NCI-H2196 treated with DMSO at 0.1 percent for 48 hours (cell line): ENCODE measurements at regions not wholly inside any gene's neighbourhood (a gene's known extent, or its start where the extent isn't known, plus 50 kb on each side); places are given as distances from the start of the nearest gene placed in this dataset.

Experiments
- DNase-seq: peaks from one replicate; lab custom pipeline; 2025; ENCODE audit not compliant: unreplicated experiment; lab: John Stamatoyannopoulos, UW

GRCh38 chr2:83582589-83582988 lies 876.5 kb downstream of the SUCLG1 start:
- DNase-seq, result no peak

GRCh38 chr2:83579507-83579906 lies 879.6 kb downstream of the SUCLG1 start:
- no peak for DNase-seq

GRCh38 chr2:83578405-83578804 lies 880.7 kb downstream of the SUCLG1 start:
- DNase-seq, result no peak

GRCh38 chr2:83574614-83575013 lies 884.5 kb downstream of the SUCLG1 start:
- no peak for DNase-seq

GRCh38 chr2:83573060-83573459 lies 886.0 kb downstream of the SUCLG1 start:
- DNase-seq, result no peak

GRCh38 chr2:83572400-83572799 lies 886.7 kb downstream of the SUCLG1 start:
- no peak for DNase-seq

- no peak for DNase-seq
Measured at GRCh38 chr2:83567551-83567950, 891.5 kb downstream of the SUCLG1 start.

GRCh38 chr2:83565626-83566025 lies 893.5 kb downstream of the SUCLG1 start:
- no peak for DNase-seq

GRCh38 chr2:83565181-83565580 lies 893.9 kb downstream of the SUCLG1 start:
- no peak for DNase-seq

- no peak for DNase-seq
Measured at GRCh38 chr2:83561592-83561991, 897.5 kb downstream of the SUCLG1 start.

- DNase-seq, result no peak
Measured at GRCh38 chr2:83536556-83536955, 922.5 kb downstream of the SUCLG1 start.

- no peak for DNase-seq
Measured at GRCh38 chr2:83534416-83534815, 924.7 kb downstream of the SUCLG1 start.

GRCh38 chr2:83531206-83531826 lies 927.8 kb downstream of the SUCLG1 start:
- DNase-seq, result no peak

- no peak for DNase-seq
Measured at GRCh38 chr2:83528767-83529166, 930.3 kb downstream of the SUCLG1 start.

- no peak for DNase-seq
Measured at GRCh38 chr2:83522891-83523493, 936.1 kb downstream of the SUCLG1 start.

- no peak for DNase-seq
Measured at GRCh38 chr2:83517727-83518368, 941.2 kb downstream of the SUCLG1 start.

- DNase-seq, result no peak
Measured at GRCh38 chr2:83516503-83516902, 942.6 kb downstream of the SUCLG1 start.

- DNase-seq, result no peak
Measured at GRCh38 chr2:83487451-83487850, 971.6 kb downstream of the SUCLG1 start.

- DNase-seq, result no peak
Measured at GRCh38 chr2:83481436-83481835, 977.6 kb downstream of the SUCLG1 start.

- no peak for DNase-seq
Measured at GRCh38 chr2:83478037-83478436, 981.0 kb downstream of the SUCLG1 start.

- no peak for DNase-seq
Measured at GRCh38 chr2:83475371-83475770, 983.7 kb downstream of the SUCLG1 start.

- DNase-seq, result no peak
Measured at GRCh38 chr2:83471655-83472054, 987.4 kb downstream of the SUCLG1 start.

- no peak for DNase-seq
Measured at GRCh38 chr2:83470928-83471327, 988.2 kb downstream of the SUCLG1 start.
